Inflammatory macrophage (primary cell): ENCODE measurements at regions not wholly inside any gene's neighbourhood (a gene's known extent, or its start where the extent isn't known, plus 50 kb on each side); places are given as distances from the start of the nearest gene placed in this dataset.
"Not testable (repeated sequence)": the region's sequence is repeated elsewhere in the genome, so short reads cannot be mapped to it uniquely, and the experiment has no call there.

Source experiments
- DNase-seq, 2 donors: peaks; one replicate each; pipeline ENCODE4 v3.0.0-alpha.2; 2020 to 2022

DNA sequence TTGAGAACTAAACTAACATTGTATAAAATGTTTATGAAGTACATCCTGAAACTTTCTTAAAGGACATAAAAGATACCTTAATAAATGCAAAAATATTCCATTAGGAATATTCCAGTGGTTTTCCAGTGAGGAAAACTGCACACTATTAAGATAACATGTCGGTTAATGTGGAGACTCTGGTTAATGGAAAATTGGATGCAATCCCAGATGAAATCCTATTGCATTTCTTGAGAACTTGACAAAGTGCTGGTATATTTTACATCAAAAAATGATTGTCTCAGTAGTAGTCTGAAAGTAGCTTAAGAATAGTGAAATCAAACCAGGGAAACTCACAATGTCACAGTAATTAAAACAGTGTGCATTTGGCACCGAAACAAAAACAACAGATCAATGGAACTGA lies 202.5 kb upstream of the MON1B start:
- no peak for DNase-seq

DNA sequence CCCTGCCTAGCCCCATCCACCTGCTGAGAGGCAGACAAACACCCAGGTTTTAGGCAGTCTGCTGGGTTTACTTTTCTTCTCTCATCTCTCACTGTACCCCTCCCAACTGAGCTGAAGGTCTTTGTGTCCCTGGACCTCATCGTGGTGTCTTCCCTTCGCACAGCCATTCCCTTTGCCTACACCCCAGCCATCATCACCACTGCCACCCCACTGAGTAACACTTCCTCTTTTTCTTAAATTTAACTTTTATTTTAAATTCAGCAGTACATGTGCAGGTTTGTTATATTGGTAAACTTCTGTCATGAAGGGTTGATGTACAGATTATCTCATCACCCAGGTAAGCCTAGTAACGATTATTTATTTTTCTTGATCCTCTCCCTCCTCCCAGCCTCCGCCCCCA lies 188.3 kb upstream of the MON1B start:
- DNase-seq: no peak

DNA sequence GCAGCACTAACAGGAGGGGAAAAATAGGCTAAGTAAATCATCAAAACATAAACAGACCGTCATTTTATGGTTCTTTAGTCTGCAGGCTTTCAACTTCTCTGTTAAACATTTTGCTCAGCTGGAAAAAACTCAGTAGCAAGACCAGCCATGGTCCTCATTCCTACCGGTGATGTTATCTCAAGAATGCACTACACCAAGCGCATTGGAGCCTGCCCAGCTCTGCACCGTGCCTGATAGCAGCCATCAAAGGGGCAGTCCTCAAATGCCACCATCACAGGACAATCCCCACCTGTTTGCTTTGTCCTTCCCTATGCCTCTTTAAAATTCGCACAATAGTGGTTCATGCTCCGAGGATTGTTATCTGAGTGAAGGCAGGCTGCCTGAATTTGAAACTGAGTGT lies 181.5 kb upstream of the MON1B start:
- DNase-seq: no peak

- DNase-seq: no peak
These were observed 176.5 kb upstream of the MON1B start for GRCh38 chr16:77014441-77014840.

DNA sequence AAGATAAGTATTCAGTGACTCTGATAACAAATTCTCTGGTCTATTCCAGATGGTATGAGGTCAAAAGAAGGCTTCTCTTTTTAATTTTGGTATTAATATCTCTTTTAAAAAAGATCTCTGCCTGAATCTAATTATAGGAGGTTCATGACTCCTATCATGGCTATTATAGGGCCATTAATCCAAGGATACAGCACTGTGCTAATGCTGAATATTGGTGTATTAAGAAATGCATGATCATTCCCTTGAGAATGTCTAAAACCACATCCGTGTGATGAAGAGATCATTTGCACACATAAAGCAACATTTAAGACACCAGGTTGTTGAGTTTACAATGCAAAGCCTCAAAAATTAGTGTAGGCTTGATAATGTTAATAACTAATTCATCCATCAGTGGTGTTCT lies 160.4 kb upstream of the MON1B start:
- DNase-seq: no peak

DNA sequence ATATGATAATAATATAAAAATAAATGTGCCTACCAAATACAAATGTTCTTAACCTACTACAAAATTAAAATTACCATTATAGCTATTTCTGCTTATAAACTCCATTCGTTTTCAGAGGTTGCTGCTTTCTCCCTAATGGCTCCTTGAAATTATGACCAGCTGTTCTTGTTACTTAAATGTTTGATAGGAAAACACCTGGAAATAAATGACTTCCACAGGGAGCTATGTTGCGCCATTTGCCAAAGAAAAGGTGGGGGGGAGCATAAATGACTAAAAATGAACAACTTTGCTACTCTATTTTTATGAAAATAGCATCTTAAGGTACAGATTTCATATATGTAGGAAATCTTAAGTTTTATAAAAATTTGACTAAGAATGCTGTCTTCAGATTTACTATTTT lies 157.5 kb upstream of the MON1B start:
- DNase-seq: no peak

DNA sequence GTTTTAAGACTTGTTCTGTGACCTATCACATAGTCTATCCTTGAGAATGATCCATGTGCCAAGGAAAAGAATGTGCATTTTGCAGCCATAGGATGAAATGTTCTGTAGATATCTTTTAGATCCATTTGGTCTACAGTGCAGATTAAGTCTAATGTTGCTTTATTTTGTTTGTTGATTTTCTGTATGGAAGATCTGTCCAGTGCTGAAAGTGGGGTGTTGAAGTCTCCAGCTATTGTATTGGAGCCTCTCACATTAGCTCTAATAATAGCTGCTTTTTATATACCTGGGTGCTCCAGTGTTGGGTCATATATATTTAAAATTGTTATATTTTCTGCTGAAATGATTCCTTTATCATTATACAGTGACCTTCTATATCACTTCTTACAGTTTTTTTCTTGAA lies 155.6 kb upstream of the MON1B start:
- DNase-seq: no peak

- no peak for DNase-seq
These were observed 153.2 kb upstream of the MON1B start for GRCh38 chr16:77037696-77038347.

DNA sequence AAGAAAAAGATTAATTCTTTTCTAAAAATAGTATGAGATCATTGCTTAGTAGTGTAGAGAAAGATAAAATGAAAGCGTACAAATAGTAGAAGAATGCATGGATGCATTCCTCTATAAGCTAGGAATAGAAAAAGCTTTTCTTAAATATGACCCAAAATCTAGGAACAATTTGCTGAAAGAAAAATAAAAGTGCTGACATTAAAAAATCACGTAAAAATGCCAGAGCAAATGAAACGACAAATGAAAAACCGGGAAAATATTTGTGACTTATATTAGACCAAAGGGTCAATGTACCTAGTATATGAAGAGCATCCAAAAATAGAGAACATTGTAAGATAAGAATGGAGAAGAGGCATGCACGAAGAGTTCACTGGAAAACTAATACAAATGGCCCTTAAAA lies 149.5 kb upstream of the MON1B start:
- no peak for DNase-seq

DNA sequence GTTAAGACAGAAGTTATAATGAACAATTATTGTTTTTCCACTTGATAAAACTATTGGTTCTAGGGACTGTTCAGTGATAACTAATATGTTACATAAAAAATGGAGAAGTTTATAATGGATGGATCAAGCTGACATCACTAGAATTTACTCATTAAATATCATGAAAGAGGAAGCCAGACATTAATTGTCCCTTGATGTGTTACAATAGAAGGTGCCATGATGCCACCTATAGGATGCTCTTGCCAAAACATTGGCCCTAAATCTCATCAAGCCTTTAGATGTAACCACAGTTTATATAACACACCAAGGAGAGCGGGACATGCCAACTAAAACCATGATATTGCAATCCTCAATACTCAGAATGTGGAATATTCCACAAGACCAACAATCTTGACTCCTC lies 147.9 kb upstream of the MON1B start:
- no peak for DNase-seq

- no peak for DNase-seq
These were observed 144.8 kb upstream of the MON1B start for GRCh38 chr16:77046206-77046605.

- DNase-seq: no peak
These were observed 142.9 kb upstream of the MON1B start for GRCh38 chr16:77048085-77048484.

- no peak for DNase-seq
These were observed 141.4 kb upstream of the MON1B start for GRCh38 chr16:77049577-77049976.

- DNase-seq: not testable (repeated sequence)
These were observed 134.4 kb upstream of the MON1B start for GRCh38 chr16:77056597-77056996.

DNA sequence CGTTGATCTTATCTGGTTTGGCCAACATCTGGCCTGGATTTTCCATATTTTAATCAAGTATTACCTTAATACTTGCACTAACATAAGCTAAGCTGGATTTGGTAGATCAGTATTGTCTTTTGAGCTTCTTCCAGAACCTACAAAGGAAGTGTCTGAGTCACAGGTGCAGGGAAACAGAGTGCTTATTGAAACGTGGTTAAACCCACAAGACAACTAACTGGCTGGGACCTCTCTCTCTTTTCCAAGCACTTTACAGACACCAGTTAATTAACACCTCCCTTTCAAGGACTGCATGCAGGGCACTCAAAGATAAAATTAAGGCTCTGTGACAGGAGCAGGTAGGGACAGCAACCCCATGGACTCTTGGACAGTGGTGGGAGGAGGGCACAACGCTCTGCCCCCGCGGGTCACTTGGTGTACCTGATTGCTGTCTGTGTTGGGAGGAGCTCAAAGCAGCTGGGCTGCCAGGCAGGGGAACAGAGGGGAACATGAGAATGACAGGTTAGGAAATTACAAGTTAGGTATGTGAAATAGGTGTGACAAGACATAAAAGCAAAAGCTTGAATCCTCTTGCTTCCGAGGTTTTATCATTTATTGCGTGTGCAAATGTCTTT lies 133.7 kb upstream of the MON1B start:
- DNase-seq: no peak

DNA sequence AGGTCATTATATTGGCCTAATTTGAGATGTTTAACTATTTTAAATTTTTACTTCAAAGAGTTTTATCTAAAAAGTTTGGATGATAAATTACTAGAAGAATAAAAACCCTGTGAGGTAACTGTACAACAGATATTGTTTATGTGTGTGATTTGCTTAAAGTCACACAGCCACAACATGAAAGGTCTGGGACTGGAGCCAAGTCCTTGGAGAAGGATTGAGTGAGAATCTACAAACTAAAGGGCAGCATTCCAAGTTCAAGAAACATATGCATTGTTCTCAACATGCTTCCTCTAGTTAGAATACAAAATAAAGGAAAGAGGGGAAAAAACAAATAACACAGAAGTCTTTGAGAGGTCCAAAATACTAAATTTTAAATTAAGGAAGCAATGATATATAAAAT lies 131.5 kb upstream of the MON1B start:
- DNase-seq: no peak

DNA sequence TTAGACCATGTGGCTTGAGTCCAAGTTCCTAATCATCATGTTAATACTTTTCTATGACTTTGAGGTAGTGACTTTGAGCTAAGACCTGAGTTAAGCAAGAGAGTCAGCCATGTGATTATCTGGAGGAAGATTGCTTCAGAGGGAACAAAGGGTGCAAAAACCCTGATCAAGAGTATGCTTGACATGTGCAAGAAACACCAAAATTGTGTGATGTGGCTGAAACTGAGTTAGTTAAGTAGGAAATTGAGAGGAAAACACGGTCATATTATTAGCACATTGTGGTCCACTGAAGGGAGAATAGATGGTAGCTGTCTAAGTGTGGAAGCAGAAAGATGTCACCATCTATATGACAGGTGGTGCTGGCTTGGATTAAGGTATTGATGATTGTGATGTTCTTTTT lies 130.4 kb upstream of the MON1B start:
- DNase-seq: no peak

DNA sequence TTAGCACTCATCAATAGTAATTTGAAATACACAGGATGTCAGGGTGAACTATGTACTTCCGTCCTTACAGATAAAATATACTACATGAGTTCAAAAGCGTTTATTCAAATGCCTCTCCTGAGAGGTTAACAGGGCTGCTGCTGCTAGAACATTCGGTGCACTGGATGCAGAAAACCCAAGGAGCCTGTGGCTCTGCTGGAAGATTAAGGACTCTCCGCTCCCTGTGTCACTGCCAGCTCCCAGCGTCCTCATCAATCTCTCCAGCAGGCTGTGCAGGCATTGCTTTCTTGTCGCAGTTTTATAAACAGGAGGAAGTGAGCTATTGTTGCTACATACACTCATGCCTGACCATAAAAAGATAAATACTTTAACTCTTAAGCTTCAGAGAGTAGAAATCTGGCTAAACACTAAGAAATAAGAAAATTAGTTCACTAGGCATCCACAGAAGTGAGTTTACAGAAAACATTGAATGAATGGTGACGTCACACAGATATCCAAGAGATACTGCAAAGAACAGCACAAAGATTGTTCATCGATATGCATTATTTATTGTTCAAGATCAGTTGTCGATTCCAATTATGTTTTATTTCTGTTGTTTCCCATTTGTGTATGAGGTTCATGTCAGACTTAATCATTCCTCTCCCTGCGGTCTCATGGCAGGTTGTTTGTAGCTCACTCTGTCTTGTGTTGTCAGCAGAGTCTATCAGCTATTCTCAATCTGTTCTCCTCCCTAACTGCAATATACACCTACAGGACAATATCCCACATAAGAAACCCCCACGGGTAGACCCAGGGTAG lies 127.9 kb upstream of the MON1B start:
- DNase-seq: no peak

DNA sequence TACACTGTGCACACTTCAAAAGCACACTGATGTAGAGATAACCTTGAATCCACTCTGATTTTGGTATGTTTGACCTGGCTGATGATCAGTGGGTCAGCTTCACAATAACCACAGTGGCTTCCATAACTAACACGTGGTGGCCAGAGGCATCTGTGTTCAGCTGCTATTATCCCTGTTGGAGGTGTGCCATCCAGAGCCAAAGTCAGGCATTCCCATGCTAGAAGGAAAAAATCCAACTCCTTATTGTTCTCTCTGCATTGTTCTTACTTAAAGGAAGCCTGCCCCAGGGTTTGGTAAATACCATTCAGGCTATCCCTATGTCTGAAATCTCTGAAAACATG lies 127.3 kb upstream of the MON1B start:
- DNase-seq: no peak

DNA sequence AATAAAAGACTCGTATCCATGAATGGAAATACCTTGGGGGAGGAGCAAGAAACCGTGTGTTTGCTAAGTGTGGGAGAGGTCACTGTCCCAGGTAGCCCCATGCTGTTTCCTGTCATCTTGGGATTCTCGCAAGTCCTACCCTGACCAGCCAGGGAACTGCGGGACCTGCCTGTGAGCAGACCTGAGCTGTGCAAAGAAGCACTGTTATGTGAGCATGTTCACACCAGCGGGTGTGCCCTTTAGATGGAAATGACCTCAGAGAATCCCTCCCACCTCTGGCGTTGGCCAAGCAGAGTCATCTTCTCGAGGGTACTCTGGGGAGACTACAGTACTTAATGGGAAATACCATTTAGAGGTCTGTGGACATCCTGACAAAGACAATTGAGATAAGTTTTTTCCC lies 127.0 kb upstream of the MON1B start:
- DNase-seq: no peak

- DNase-seq: no peak
These were observed 124.0 kb upstream of the MON1B start for GRCh38 chr16:77066896-77067496.

DNA sequence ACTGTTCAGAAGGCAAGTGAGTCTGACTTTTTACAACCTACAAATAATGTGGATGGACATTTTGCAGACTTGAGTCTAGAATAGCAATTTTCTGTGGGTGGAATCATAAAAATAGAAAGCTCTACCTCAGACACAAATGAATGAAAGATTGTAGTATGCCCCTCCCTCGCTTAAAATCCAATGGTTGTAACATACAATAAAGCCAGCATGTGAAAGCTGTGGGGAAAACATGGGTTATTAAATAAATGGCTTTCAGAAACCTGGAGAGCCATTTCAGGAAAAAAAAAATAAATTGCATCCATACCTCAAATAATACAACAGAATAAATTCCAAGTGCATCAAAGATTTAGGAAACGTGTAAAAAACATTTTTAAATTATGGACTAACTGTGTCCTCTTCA lies 123.1 kb upstream of the MON1B start:
- no peak for DNase-seq

DNA sequence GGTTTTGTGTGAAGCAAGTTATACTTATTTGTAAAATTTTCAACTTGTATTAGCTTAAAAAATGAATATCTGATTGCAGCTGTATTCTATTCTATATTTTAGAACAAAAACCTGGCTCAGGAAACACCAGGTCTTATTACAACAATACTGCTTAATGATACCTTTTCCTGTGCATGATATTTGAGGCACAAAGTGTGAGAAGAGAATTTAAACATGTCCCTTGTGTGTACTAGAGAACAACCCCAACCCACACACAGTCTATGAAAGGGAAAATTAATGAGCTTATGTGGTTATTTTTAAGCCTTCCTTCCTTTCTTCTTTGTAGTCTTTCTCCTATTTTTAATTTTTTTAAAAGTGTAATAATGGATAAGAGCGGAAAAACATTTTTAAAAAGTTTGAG lies 122.6 kb upstream of the MON1B start:
- DNase-seq: no peak

- no peak for DNase-seq
These were observed 121.1 kb upstream of the MON1B start for GRCh38 chr16:77069929-77070328.
